HCT116 (cell line): ENCODE measurements at regions not wholly inside any gene's neighbourhood (a gene's known extent, or its start where the extent isn't known, plus 50 kb on each side); places are given as distances from the start of the nearest gene placed in this dataset.

ENCODE experiments used
- ATAC-seq: fragments of 200-7000 bp; cut with Tn5 transposase; 2 replicates; pipeline ENCODE4 v1.9.1; 2020; ENCODE audit warnings: mild to moderate bottlenecking, moderate library complexity
- BruUV-seq: library from RNA; stranded (reverse); fragments of 400-500 nt; replicated peaks from 2 replicates; lab custom pipeline; 2021; lab: Mats Ljungman, UMichigan
- CTCF ChIA-PET: fragments of 300-600 bp; sonication (Branson Sonifier 250); formaldehyde crosslinking; loops from one replicate; lab custom pipeline; 2021; ENCODE audit warnings: antibody characterized with exemption; lab: Charles Lee
- POLR2A ChIA-PET: fragments of 300-600, 350-600 bp; sonication (Branson Sonifier 250); formaldehyde crosslinking; loops from one replicate; lab custom pipeline; 2021; ENCODE audit warnings: antibody characterized with exemption; lab: Charles Lee
- RAD21 ChIA-PET, 2 experiments: fragments of 300-600 bp; sonication (Branson Sonifier 250); formaldehyde crosslinking; loops; one replicate each; lab custom pipeline; 2023; ENCODE audit warnings: low total read pairs in 2 of 2; ENCODE audit not compliant: uncharacterized antibody in 2 of 2, unreplicated experiment in 2 of 2, low non-redundant PET in 1 of 2; lab: Charles Lee
- DNase-seq: peaks from one replicate; pipeline ENCODE4 v3.0.0-alpha.2; 2010; ENCODE audit warnings: low read depth, low spot score
- H2AFZ ChIP-seq: fragments of 200-600 bp; shearing (Covaris generic), sonication (generic); 2 replicates; pipeline ENCODE4 v1.6.1; 2017; ENCODE audit warnings: low read depth, mixed run types, mixed read lengths, antibody characterized with exemption, low read length; ENCODE audit not compliant: poor library complexity, severe bottlenecking
- H3K27ac ChIP-seq: 2 replicates; pipeline ENCODE4 v1.5.1; 2012; ENCODE audit warnings: low read depth, low read length
- H3K27me3 ChIP-seq: fragments of 200-600 bp; sonication (generic); 2 replicates; pipeline ENCODE4 v1.6.1; 2016; ENCODE audit warnings: mixed run types, low read length, mixed read lengths; ENCODE audit not compliant: insufficient read depth
- H3K36me3 ChIP-seq, 2 experiments: fragments of 200-500 bp in 1 of 2; fragments of 200-600 bp in 1 of 2; sonication (Bioruptor generic) in 1 of 2; sonication (generic) in 1 of 2; 2 replicates each; pipeline versions ENCODE4 v1.5.1 to v1.6.1; 2014 to 2016; ENCODE audit warnings: low read length in 2 of 2, inconsistent platforms in 1 of 2, mixed read lengths in 1 of 2, mixed run types in 1 of 2; ENCODE audit not compliant: insufficient read depth in 2 of 2, control insufficient read depth in 1 of 2
- H3K4me1 ChIP-seq, 2 experiments: fragments of 200-600 bp in 1 of 2; sonication (generic) in 1 of 2; 2 replicates each; pipeline versions ENCODE4 v1.5.1 to v1.6.1; 2012 to 2017; ENCODE audit warnings: low read length in 2 of 2, inconsistent platforms in 1 of 2, mild to moderate bottlenecking in 1 of 2, mixed read lengths in 1 of 2, mixed run types in 1 of 2, moderate library complexity in 1 of 2; ENCODE audit not compliant: insufficient read depth in 2 of 2, control insufficient read depth in 1 of 2
- H3K4me2 ChIP-seq: fragments of 200-600 bp; sonication (generic); 2 replicates; pipeline ENCODE4 v1.6.1; 2017; ENCODE audit warnings: mixed run types, low read length, mixed read lengths
- H3K4me3 ChIP-seq, 2 experiments: fragments of 200-600 bp in 1 of 2; sonication (generic) in 1 of 2; replicated peaks in 1 of 2; 2 replicates each; pipeline ENCODE4 v1.5.1; 2011 to 2016; ENCODE audit warnings: low read length in 2 of 2, control low read depth in 1 of 2, low read depth in 1 of 2, mild to moderate bottlenecking in 1 of 2, mixed read lengths in 1 of 2, mixed run types in 1 of 2
- H3K79me2 ChIP-seq: fragments of 200-600 bp; sonication (generic); 2 replicates; pipeline ENCODE4 v1.6.1; 2017; ENCODE audit warnings: mild to moderate bottlenecking, mixed run types, low read length, moderate library complexity, mixed read lengths; ENCODE audit not compliant: insufficient read depth
- H3K9ac ChIP-seq: fragments of 200-600 bp; sonication (generic); 2 replicates; pipeline ENCODE4 v1.6.1; 2016; ENCODE audit warnings: low read length, mixed read lengths
- H3K9me2 ChIP-seq: fragments of 200-600 bp; sonication (generic), shearing (Covaris generic); 2 replicates; pipeline ENCODE4 v1.6.1; 2017; ENCODE audit warnings: mixed run types, mild to moderate bottlenecking, moderate library complexity; ENCODE audit not compliant: insufficient read depth
- H3K9me3 ChIP-seq, 2 experiments: fragments of 200-500 bp in 1 of 2; fragments of 200-600 bp in 1 of 2; sonication (Bioruptor generic) in 1 of 2; sonication (generic) in 1 of 2; 2 replicates each; pipeline ENCODE4 v1.6.1; 2014 to 2017; ENCODE audit warnings: low read length in 2 of 2, mixed read lengths in 2 of 2, inconsistent platforms in 1 of 2, low read depth in 1 of 2, mild to moderate bottlenecking in 1 of 2, mixed run types in 1 of 2, moderate library complexity in 1 of 2; ENCODE audit not compliant: control insufficient read depth in 1 of 2, insufficient read depth in 1 of 2
- H4K20me1 ChIP-seq: fragments of 200-600 bp; sonication (generic), shearing (Covaris generic); 2 replicates; pipeline ENCODE4 v1.6.1; 2017; ENCODE audit warnings: mixed run types, mild to moderate bottlenecking, moderate library complexity; ENCODE audit not compliant: insufficient read depth
- ATF3 ChIP-seq: IDR thresholded peaks from 2 replicates; pipeline ENCODE4 v1.6.1; 2012
- CBX3 ChIP-seq: IDR thresholded peaks from 2 replicates; pipeline ENCODE4 v1.6.1; 2012; ENCODE audit warnings: low read depth
- EGR1 ChIP-seq: IDR thresholded peaks from 2 replicates; pipeline ENCODE4 v1.6.1; 2012; ENCODE audit warnings: low read depth
- EZH2phosphoT487 ChIP-seq: fragments of 200-600 bp; IDR thresholded peaks from 2 replicates; pipeline ENCODE4 v1.6.1; 2018; ENCODE audit warnings: antibody characterized with exemption, borderline replicate concordance
- JUND ChIP-seq: IDR thresholded peaks from 2 replicates; pipeline ENCODE4 v1.6.1; 2012
- SIN3A ChIP-seq: IDR thresholded peaks from 2 replicates; pipeline ENCODE4 v1.6.1; 2012; ENCODE audit warnings: low read depth
- TCF7L2 ChIP-seq: IDR thresholded peaks from 2 replicates; pipeline ENCODE4 v1.7.0; 2011; ENCODE audit warnings: borderline replicate concordance, inconsistent platforms; ENCODE audit not compliant: insufficient read depth, insufficient read length; ENCODE audit errors: extremely low read depth
- YY1 ChIP-seq: IDR thresholded peaks from 2 replicates; pipeline ENCODE4 v1.6.1; 2011; ENCODE audit warnings: low read length, low read depth, moderate library complexity, mild to moderate bottlenecking; ENCODE audit not compliant: insufficient replicate concordance; ENCODE audit errors: extremely low read depth
- ZFX ChIP-seq: fragments of 450-650 bp; IDR thresholded peaks from 2 replicates; pipeline ENCODE4 v1.6.1; 2017
- intact Hi-C: fragments of 100-400 bp; cut with micrococcal nuclease; formaldehyde crosslinking; loops from 2 replicates; pipeline ENCODE4 v1.10.0; 2022

- ATAC-seq (no peak), DNase-seq (no peak)
- no peak overlapping the region for H3K9ac ChIP-seq
- intact Hi-C loops = no loop called here
- CTCF ChIA-PET = no interaction called here
- no peaks in the 10 kb centered on the region for H3K9me2 ChIP-seq
- RAD21 ChIA-PET = no interaction called here
- no peak overlapping the region for H3K27ac ChIP-seq
- peaks cover 2 to 5% of the 10 kb centered on the region in 2 experiments; a peak in 1 of 4 replicates for H3K4me1 ChIP-seq
- H3K4me3 ChIP-seq = no peak overlapping the region
- no peak overlapping the region for H3K4me2 ChIP-seq
- H3K27me3 ChIP-seq = no peaks in the 10 kb centered on the region
- no peaks in the 10 kb centered on the region for H3K36me3 ChIP-seq
- H3K9me3 ChIP-seq = no peaks in the 10 kb centered on the region; a peak in 1 of 4 replicates
- no TSS peak for BruUV-seq
- H2AFZ ChIP-seq = no peak overlapping the region
- H3K79me2 ChIP-seq = no peaks in the 10 kb centered on the region
- H4K20me1 ChIP-seq = no peaks in the 10 kb centered on the region
- POLR2A ChIA-PET = no interaction called here
- TF ChIP-seq TCF7L2 (no peak), JUND (no peak), SIN3A (no peak), CBX3 (no peak), YY1 (no peak)
Measured at GRCh38 chr5:173806270-173807035, 81.7 kb upstream of the CPEB4 start.

- Histone ChIP-seq H2AFZ (no peak overlapping the region), H3K9me3 (no peaks in the 10 kb centered on the region; a peak in 1 of 4 replicates), H3K4me2 (no peak overlapping the region), H3K79me2 (no peaks in the 10 kb centered on the region), H3K27ac (no peak overlapping the region), H3K36me3 (no peaks in the 10 kb centered on the region), H3K27me3 (no peaks in the 10 kb centered on the region), H3K4me1 (peaks cover 2 to 5% of the 10 kb centered on the region in 2 experiments; a peak in 1 of 4 replicates), H3K9ac (no peak overlapping the region), H4K20me1 (no peaks in the 10 kb centered on the region)
- no peak for ATAC-seq
- CTCF ChIA-PET = no interaction called here
- POLR2A ChIA-PET = no interaction called here
- BruUV-seq = no TSS peak
- TF ChIP-seq SIN3A = no peak
- TF ChIP-seq ATF3 = no peak
- TF ChIP-seq ZFX = no peak
- TF ChIP-seq EZH2phosphoT487 = no peak
- no peak for TF ChIP-seq EGR1
- TF ChIP-seq, all 23 proteins: peak for 0
- no peak overlapping the region for H3K4me3 ChIP-seq
- no peak for DNase-seq
- intact Hi-C loops = no loop called here
- H3K9me2 ChIP-seq = no peaks in the 10 kb centered on the region
- RAD21 ChIA-PET = no interaction called here
Measured at GRCh38 chr5:173807181-173807655, 80.9 kb upstream of the CPEB4 start.
